B cell (primary cell): ENCODE measurements at regions not wholly inside any gene's neighbourhood (a gene's known extent, or its start where the extent isn't known, plus 50 kb on each side); places are given as distances from the start of the nearest gene placed in this dataset.

Experiments
- ATAC-seq: fragments of 200-7000 bp; cut with Tn5 transposase; one replicate; pipeline ENCODE4 v1.10.0; 2021; ENCODE audit warnings: low read depth, mild to moderate bottlenecking, moderate number of reproducible peaks, moderate library complexity
- CTCF ChIA-PET: fragments of 350-600 bp; sonication (Branson Sonifier 250); formaldehyde crosslinking; loops from one replicate; lab custom pipeline; 2021; ENCODE audit warnings: antibody characterized with exemption, inconsistent platforms; lab: Charles Lee
- POLR2A ChIA-PET: fragments of 350-600 bp; sonication (Branson Sonifier 250); formaldehyde crosslinking; loops from one replicate; lab custom pipeline; 2021; ENCODE audit warnings: antibody characterized with exemption; lab: Charles Lee
- DNase-seq: peaks from one replicate; pipeline ENCODE4 v3.0.0; 2013
- H2AFZ ChIP-seq: 2 replicates; pipeline ENCODE4 v1.6.1; 2012; ENCODE audit warnings: mild to moderate bottlenecking, low read depth, low read length; ENCODE audit not compliant: insufficient read depth, poor library complexity, severe bottlenecking
- H3K27ac ChIP-seq, 2 donors: 1 replicate in 1 of 2; 2 replicates in 1 of 2; pipeline ENCODE4 v1.5.1; 2012 to 2013; ENCODE audit warnings: low read length in 2 of 2, mild to moderate bottlenecking in 2 of 2, moderate library complexity in 1 of 2
- H3K27me3 ChIP-seq, 4 experiments: fragments of 200-600 bp in 1 of 4; sonication (generic) in 1 of 4; replicated peaks in 1 of 4; 1 replicate in 2 of 4; 2 replicates in 2 of 4; pipeline versions ENCODE4 v1.6.1 to v1.7.0; 2013 to 2016; ENCODE audit warnings: low read length in 3 of 4, mild to moderate bottlenecking in 2 of 4, mixed read lengths in 1 of 4, moderate library complexity in 1 of 4; ENCODE audit not compliant: insufficient read depth in 4 of 4, control insufficient read depth in 3 of 4; ENCODE audit errors: control extremely low read depth in 1 of 4
- H3K36me3 ChIP-seq, 2 experiments: replicated peaks in 1 of 2; 1 replicate in 1 of 2; 2 replicates in 1 of 2; pipeline versions ENCODE4 v1.6.1 to v1.7.1; 2013; ENCODE audit warnings: low read length in 1 of 2; ENCODE audit not compliant: insufficient read depth in 2 of 2, control insufficient read depth in 1 of 2; ENCODE audit errors: control extremely low read depth in 1 of 2, extremely low read depth in 1 of 2
- H3K4me1 ChIP-seq, 2 donors: fragments of 200-600 bp in 1 of 2; sonication (generic) in 1 of 2; 1 replicate in 1 of 2; 2 replicates in 1 of 2; pipeline versions ENCODE4 v1.5.1 to v1.6.1; 2013 to 2017; ENCODE audit warnings: low read length in 2 of 2; ENCODE audit not compliant: control insufficient read depth in 2 of 2, insufficient read depth in 2 of 2
- H3K4me2 ChIP-seq: replicated peaks from 2 replicates; pipeline ENCODE3; 2012; ENCODE audit warnings: mild to moderate bottlenecking, low read depth, low read length; ENCODE audit not compliant: poor library complexity, severe bottlenecking
- H3K4me3 ChIP-seq, 5 experiments: fragments of 200-600 bp in 1 of 5; sonication (generic) in 1 of 5; 1 replicate in 3 of 5; 2 replicates in 2 of 5; pipeline versions ENCODE4 v1.5.1 to v1.7.0; 2011 to 2016; ENCODE audit warnings: low read length in 4 of 5, mild to moderate bottlenecking in 4 of 5, low read depth in 2 of 5, control low read depth in 1 of 5, moderate library complexity in 1 of 5; ENCODE audit not compliant: insufficient read depth in 1 of 5; ENCODE audit errors: control extremely low read depth in 1 of 5, extremely low read depth in 1 of 5
- H3K79me2 ChIP-seq: fragments of 200-600 bp; sonication (generic); one replicate; pipeline ENCODE4 v1.6.0; 2016; ENCODE audit warnings: low read length; ENCODE audit not compliant: control insufficient read depth, insufficient read depth
- H3K9ac ChIP-seq: fragments of 200-600 bp; sonication (generic); 2 replicates; pipeline ENCODE4 v1.6.1; 2017; ENCODE audit warnings: mild to moderate bottlenecking, low read length, moderate library complexity
- H3K9me3 ChIP-seq, 3 donors: one replicate each; pipeline versions ENCODE4 v1.6.1 to v1.7.1; 2013; ENCODE audit warnings: low read length in 2 of 3; ENCODE audit not compliant: control insufficient read depth in 2 of 3, insufficient read depth in 1 of 3; ENCODE audit errors: control extremely low read depth in 1 of 3
- H4K20me1 ChIP-seq: 2 replicates; pipeline ENCODE4 v1.6.0; 2012; ENCODE audit warnings: mild to moderate bottlenecking, low read length; ENCODE audit not compliant: insufficient read depth, control insufficient read depth, poor library complexity, severe bottlenecking
- H3K27ac Mint-ChIP-seq: one replicate; pipeline ENCODE4 v1.8.0; 2021; ENCODE audit warnings: mixed read lengths
- H3K27me3 Mint-ChIP-seq: one replicate; pipeline ENCODE4 v1.8.0; 2021; ENCODE audit warnings: mixed read lengths
- H3K4me1 Mint-ChIP-seq: one replicate; pipeline ENCODE4 v1.8.0; 2021; ENCODE audit warnings: mixed read lengths
- H3K4me3 Mint-ChIP-seq: one replicate; pipeline ENCODE4 v1.8.0; 2021; ENCODE audit warnings: mixed read lengths
- H3K9me3 Mint-ChIP-seq: one replicate; pipeline ENCODE4 v1.8.0; 2022; ENCODE audit warnings: mixed read lengths; ENCODE audit not compliant: insufficient read depth
- EZH2 ChIP-seq: IDR thresholded peaks from 2 replicates; pipeline ENCODE4 v1.6.1; 2012; ENCODE audit warnings: borderline replicate concordance, low read depth, mild to moderate bottlenecking, moderate library complexity, low read length; ENCODE audit not compliant: insufficient read depth, poor library complexity, severe bottlenecking
- WGBS: methylation state at CpG from one replicate; pipeline ENCODE4 v1.1.5; 2013; ENCODE audit warnings: missing lambda C conversion rate; ENCODE audit not compliant: insufficient coverage; 5-methylcytosine and 5-hydroxymethylcytosine counted together
- intact Hi-C: fragments of 100-400 bp; cut with micrococcal nuclease; formaldehyde crosslinking; loops from one replicate; pipeline ENCODE4 v1.10.0; 2022
- TF ChIP-seq, protein P1 (sequence below): fragments of 200-600 bp; IDR thresholded peaks from one replicate; pipeline ENCODE4 v1.8.0; 2022; ENCODE audit warnings: antibody characterized with exemption, mild to moderate bottlenecking

DNA sequence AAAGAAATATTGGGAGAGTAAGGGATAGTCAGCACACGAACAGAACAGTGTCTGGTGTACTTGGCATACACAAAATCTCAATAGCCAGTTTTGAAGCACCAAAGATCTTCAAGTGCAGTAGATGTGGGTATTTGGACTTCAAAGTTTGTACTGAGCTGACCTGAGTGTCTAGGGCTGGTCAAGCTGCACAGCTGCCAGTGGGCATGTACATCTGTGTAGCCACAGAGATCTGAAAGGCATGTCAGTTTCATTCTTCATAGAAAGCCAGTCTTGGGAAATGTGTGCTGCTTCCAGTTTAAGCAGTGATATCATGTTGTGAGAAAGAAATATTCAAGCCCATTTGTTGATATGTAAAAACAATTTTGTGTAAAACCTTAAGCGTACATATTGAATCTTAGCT, 279.0 kb upstream of the SYT10 start:
- intact Hi-C loops = no loop called here
- no peak overlapping the region for H3K4me3 Mint-ChIP-seq
- DNase-seq = no peak
- H3K4me1 ChIP-seq = no peaks in the 10 kb centered on the region
- peaks cover 4% of the 10 kb centered on the region for H3K9me3 Mint-ChIP-seq
- no peak overlapping the region for H3K9ac ChIP-seq
- H3K9me3 ChIP-seq = no peaks in the 10 kb centered on the region
- H3K27me3 ChIP-seq = no peaks in the 10 kb centered on the region
- H3K36me3 ChIP-seq = no peaks in the 10 kb centered on the region
- H3K27me3 Mint-ChIP-seq = no peaks in the 10 kb centered on the region
- TF ChIP-seq EZH2 = no peak
- TF ChIP-seq, protein P1, sequence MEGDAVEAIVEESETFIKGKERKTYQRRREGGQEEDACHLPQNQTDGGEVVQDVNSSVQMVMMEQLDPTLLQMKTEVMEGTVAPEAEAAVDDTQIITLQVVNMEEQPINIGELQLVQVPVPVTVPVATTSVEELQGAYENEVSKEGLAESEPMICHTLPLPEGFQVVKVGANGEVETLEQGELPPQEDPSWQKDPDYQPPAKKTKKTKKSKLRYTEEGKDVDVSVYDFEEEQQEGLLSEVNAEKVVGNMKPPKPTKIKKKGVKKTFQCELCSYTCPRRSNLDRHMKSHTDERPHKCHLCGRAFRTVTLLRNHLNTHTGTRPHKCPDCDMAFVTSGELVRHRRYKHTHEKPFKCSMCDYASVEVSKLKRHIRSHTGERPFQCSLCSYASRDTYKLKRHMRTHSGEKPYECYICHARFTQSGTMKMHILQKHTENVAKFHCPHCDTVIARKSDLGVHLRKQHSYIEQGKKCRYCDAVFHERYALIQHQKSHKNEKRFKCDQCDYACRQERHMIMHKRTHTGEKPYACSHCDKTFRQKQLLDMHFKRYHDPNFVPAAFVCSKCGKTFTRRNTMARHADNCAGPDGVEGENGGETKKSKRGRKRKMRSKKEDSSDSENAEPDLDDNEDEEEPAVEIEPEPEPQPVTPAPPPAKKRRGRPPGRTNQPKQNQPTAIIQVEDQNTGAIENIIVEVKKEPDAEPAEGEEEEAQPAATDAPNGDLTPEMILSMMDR = no peak
- ATAC-seq = no peak
- ChIA-PET POLR2A (no interaction called here), CTCF (no interaction called here)
- no peak overlapping the region for H3K4me2 ChIP-seq
- no peaks in the 10 kb centered on the region for H3K79me2 ChIP-seq
- H3K4me3 ChIP-seq = no peak overlapping the region
- no peaks in the 10 kb centered on the region for H4K20me1 ChIP-seq
- 86% methylated on average over 1 of the region's 2 CpGs for WGBS
- no peak overlapping the region for H3K27ac ChIP-seq
- no peak overlapping the region for H2AFZ ChIP-seq
- no peak overlapping the region for H3K27ac Mint-ChIP-seq
- no peaks in the 10 kb centered on the region for H3K4me1 Mint-ChIP-seq

GRCh38 chr12:33721561-33721960, 281.9 kb upstream of the SYT10 start:
- WGBS = 85% methylated on average over 2 of the region's 2 CpGs

More at GRCh38 chr12:33721561-33721960, 281.9 kb upstream of the SYT10 start:
- intact Hi-C loops = no loop called here
- Histone ChIP-seq H3K27ac (no peak overlapping the region), H3K79me2 (no peaks in the 10 kb centered on the region), H3K36me3 (no peaks in the 10 kb centered on the region), H3K27me3 (no peaks in the 10 kb centered on the region), H3K9ac (no peak overlapping the region), H2AFZ (no peak overlapping the region), H3K4me3 (no peak overlapping the region), H4K20me1 (no peaks in the 10 kb centered on the region), H3K9me3 (no peaks in the 10 kb centered on the region), H3K4me1 (no peaks in the 10 kb centered on the region), H3K4me2 (no peak overlapping the region)
- no peak overlapping the region for H3K27ac Mint-ChIP-seq
- H3K4me3 Mint-ChIP-seq = no peak overlapping the region
- H3K4me1 Mint-ChIP-seq = no peaks in the 10 kb centered on the region
- ChIA-PET CTCF (no interaction called here), POLR2A (no interaction called here)
- ATAC-seq = no peak
- peaks cover 6% of the 10 kb centered on the region for H3K9me3 Mint-ChIP-seq
- DNase-seq = no peak
- H3K27me3 Mint-ChIP-seq = no peaks in the 10 kb centered on the region
- no peak for TF ChIP-seq EZH2
- TF ChIP-seq, protein P1 = no peak
